Caco-2 (cell line): ENCODE measurements at regions not wholly inside any gene's neighbourhood (a gene's known extent, or its start where the extent isn't known, plus 50 kb on each side); places are given as distances from the start of the nearest gene placed in this dataset.

Source experiments
- BruUV-seq: library from RNA; stranded (reverse); fragments of 400-500 nt; replicated peaks from 2 replicates; lab custom pipeline; 2021; lab: Mats Ljungman, UMichigan
- CTCF ChIA-PET: fragments of 300-600 bp; sonication (Branson Sonifier 250); formaldehyde crosslinking; loops from one replicate; lab custom pipeline; 2022; ENCODE audit warnings: antibody characterized with exemption; lab: Charles Lee
- POLR2A ChIA-PET: fragments of 300-600 bp; sonication (Branson Sonifier 250); formaldehyde crosslinking; loops from one replicate; lab custom pipeline; 2022; ENCODE audit warnings: antibody characterized with exemption; lab: Charles Lee
- DNase-seq, 2 experiments: peaks; one replicate each; pipeline versions ENCODE4 v3.0.0 to v3.0.0-alpha.2; 2020 to 2022
- H3K27me3 ChIP-seq: replicated peaks from 2 replicates; pipeline ENCODE4 v1.6.0; 2011; ENCODE audit warnings: low read length; ENCODE audit not compliant: control insufficient read depth, insufficient read depth
- H3K36me3 ChIP-seq: 2 replicates; pipeline ENCODE4 v1.5.1; 2011; ENCODE audit warnings: low read length; ENCODE audit not compliant: control insufficient read depth, insufficient read depth
- H3K4me1 ChIP-seq: fragments of 250-450 bp; sonication (Bioruptor Pico); 2 replicates; pipeline ENCODE4 v1.5.1; 2020; ENCODE audit warnings: mild to moderate bottlenecking
- H3K4me3 ChIP-seq: 2 replicates; pipeline ENCODE4 v1.5.1; 2011; ENCODE audit warnings: low read depth, mild to moderate bottlenecking, control low read depth, low read length
- H3K9me3 ChIP-seq: fragments of 250-450 bp; sonication (Bioruptor Pico); 2 replicates; pipeline ENCODE4 v1.5.1; 2020; ENCODE audit warnings: mild to moderate bottlenecking, moderate library complexity
- H3K27ac Mint-ChIP-seq: one replicate; pipeline ENCODE4 v1.8.0; 2022; ENCODE audit warnings: mixed read lengths; ENCODE audit not compliant: unreplicated experiment
- H3K27me3 Mint-ChIP-seq: one replicate; pipeline ENCODE4 v1.8.0; 2022; ENCODE audit warnings: mixed read lengths; ENCODE audit not compliant: insufficient read depth, unreplicated experiment
- H3K36me3 Mint-ChIP-seq: one replicate; pipeline ENCODE4 v1.8.0; 2022; ENCODE audit warnings: mild to moderate bottlenecking, mixed read lengths; ENCODE audit not compliant: insufficient read depth, unreplicated experiment
- H3K4me1 Mint-ChIP-seq: one replicate; pipeline ENCODE4 v1.8.0; 2022; ENCODE audit warnings: low read depth, mixed read lengths; ENCODE audit not compliant: unreplicated experiment
- H3K4me3 Mint-ChIP-seq: one replicate; pipeline ENCODE4 v1.8.0; 2022; ENCODE audit warnings: mild to moderate bottlenecking, moderate library complexity, mixed read lengths; ENCODE audit not compliant: unreplicated experiment
- H3K9me3 Mint-ChIP-seq: one replicate; pipeline ENCODE4 v1.8.0; 2022; ENCODE audit warnings: mixed read lengths; ENCODE audit not compliant: unreplicated experiment
- intact Hi-C: fragments of 100-400 bp; cut with micrococcal nuclease; formaldehyde crosslinking; loops from one replicate; pipeline ENCODE4 v1.10.0; 2022; ENCODE audit not compliant: unreplicated experiment
- TF ChIP-seq, protein P1 (sequence below), 2 experiments: fragments of 200-600 bp in 1 of 2; IDR thresholded peaks; 1 replicate in 1 of 2; 2 replicates in 1 of 2; pipeline versions ENCODE4 v1.5.1 to v1.8.0; 2011 to 2022; ENCODE audit warnings: antibody characterized with exemption in 1 of 2, control low read depth in 1 of 2, inconsistent platforms in 1 of 2, low read depth in 1 of 2, low read length in 1 of 2, mild to moderate bottlenecking in 1 of 2, moderate library complexity in 1 of 2; ENCODE audit not compliant: insufficient read depth in 1 of 2, severe bottlenecking in 1 of 2, unreplicated experiment in 1 of 2

GRCh38 chr12:126492181-126492580, 1426.9 kb downstream of the AACS start:
- Histone ChIP-seq H3K4me1 (no peaks in the 10 kb centered on the region), H3K4me3 (no peak overlapping the region), H3K36me3 (no peaks in the 10 kb centered on the region), H3K9me3 (no peaks in the 10 kb centered on the region), H3K27me3 (no peaks in the 10 kb centered on the region)
- H3K27ac Mint-ChIP-seq = no peak overlapping the region
- no peak for DNase-seq
- no TSS peak for BruUV-seq
- H3K36me3 Mint-ChIP-seq = no peaks in the 10 kb centered on the region
- H3K4me3 Mint-ChIP-seq = no peak overlapping the region
- ChIA-PET POLR2A (no interaction called here), CTCF (no interaction called here)
- no peaks in the 10 kb centered on the region for H3K4me1 Mint-ChIP-seq
- intact Hi-C loops = no loop called here
- no peaks in the 10 kb centered on the region for H3K27me3 Mint-ChIP-seq
- TF ChIP-seq, protein P1, sequence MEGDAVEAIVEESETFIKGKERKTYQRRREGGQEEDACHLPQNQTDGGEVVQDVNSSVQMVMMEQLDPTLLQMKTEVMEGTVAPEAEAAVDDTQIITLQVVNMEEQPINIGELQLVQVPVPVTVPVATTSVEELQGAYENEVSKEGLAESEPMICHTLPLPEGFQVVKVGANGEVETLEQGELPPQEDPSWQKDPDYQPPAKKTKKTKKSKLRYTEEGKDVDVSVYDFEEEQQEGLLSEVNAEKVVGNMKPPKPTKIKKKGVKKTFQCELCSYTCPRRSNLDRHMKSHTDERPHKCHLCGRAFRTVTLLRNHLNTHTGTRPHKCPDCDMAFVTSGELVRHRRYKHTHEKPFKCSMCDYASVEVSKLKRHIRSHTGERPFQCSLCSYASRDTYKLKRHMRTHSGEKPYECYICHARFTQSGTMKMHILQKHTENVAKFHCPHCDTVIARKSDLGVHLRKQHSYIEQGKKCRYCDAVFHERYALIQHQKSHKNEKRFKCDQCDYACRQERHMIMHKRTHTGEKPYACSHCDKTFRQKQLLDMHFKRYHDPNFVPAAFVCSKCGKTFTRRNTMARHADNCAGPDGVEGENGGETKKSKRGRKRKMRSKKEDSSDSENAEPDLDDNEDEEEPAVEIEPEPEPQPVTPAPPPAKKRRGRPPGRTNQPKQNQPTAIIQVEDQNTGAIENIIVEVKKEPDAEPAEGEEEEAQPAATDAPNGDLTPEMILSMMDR (IDR thresholded peaks at IDR 0.05; ENCODE audit: insufficient read depth in 1 of 2, low read depth in 1 of 2, low read length in 1 of 2, severe bottlenecking in 1 of 2, unreplicated experiment in 1 of 2) = no peak
- H3K9me3 Mint-ChIP-seq = peaks cover 6% of the 10 kb centered on the region

DNA sequence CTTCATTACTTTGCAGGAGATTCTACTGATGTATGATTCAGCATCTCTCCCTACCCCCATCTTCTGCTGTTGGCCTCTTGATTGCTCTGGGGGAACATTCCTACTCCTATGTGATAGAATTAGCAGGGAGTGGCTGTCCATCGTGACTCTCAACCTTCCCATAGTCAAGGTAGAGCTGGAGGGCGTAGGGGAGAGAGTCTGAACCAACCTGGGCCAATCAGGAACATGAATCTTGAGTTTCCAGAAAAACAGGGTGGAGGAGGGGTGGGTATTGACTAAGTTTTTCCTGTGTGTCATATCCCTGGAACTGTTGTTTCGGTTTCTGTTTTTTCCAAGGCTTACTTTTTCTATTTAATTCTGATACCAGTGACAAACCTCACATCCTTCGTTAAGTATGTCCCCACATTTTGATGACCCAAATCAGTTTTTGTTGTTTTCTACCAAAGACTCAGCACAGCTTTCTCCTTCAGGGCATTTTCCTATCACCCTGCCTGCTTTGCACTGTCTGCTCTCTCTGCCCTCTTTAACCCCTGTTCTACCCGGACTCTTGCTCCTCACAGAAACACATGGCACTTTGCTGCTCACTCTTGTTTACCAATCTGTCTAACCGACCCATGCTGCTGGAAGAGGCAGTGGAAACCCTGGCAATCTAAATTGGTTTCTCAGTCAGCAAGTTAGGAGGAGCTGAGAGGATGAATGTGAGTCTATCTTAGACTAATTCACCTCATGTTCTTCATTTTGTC, 1428.3 kb downstream of the AACS start:
- H3K9me3 Mint-ChIP-seq = peaks cover 6% of the 10 kb centered on the region
- H3K4me1 Mint-ChIP-seq = no peaks in the 10 kb centered on the region
- H3K27me3 Mint-ChIP-seq = no peaks in the 10 kb centered on the region
- no peaks in the 10 kb centered on the region for H3K36me3 ChIP-seq
- no peak for DNase-seq
- no peaks in the 10 kb centered on the region for H3K4me1 ChIP-seq
- H3K9me3 ChIP-seq = no peaks in the 10 kb centered on the region
- H3K4me3 Mint-ChIP-seq = no peak overlapping the region
- BruUV-seq = no TSS peak
- H3K4me3 ChIP-seq = no peak overlapping the region
- ChIA-PET POLR2A (no interaction called here), CTCF (no interaction called here)
- intact Hi-C loops = no loop called here
- TF ChIP-seq, protein P1 (IDR thresholded peaks at IDR 0.05; ENCODE audit: insufficient read depth in 1 of 2, low read depth in 1 of 2, low read length in 1 of 2, severe bottlenecking in 1 of 2, unreplicated experiment in 1 of 2) = no peak
- H3K36me3 Mint-ChIP-seq = no peaks in the 10 kb centered on the region
- H3K27ac Mint-ChIP-seq = no peak overlapping the region
- no peaks in the 10 kb centered on the region for H3K27me3 ChIP-seq

- no peaks in the 10 kb centered on the region for H3K9me3 ChIP-seq
- no peak overlapping the region for H3K4me3 ChIP-seq
- BruUV-seq = no TSS peak
- Mint-ChIP-seq H3K27me3 (no peaks in the 10 kb centered on the region), H3K4me3 (no peak overlapping the region), H3K27ac (no peak overlapping the region), H3K36me3 (no peaks in the 10 kb centered on the region), H3K4me1 (no peaks in the 10 kb centered on the region), H3K9me3 (no peaks in the 10 kb centered on the region)
- H3K4me1 ChIP-seq = no peaks in the 10 kb centered on the region
- TF ChIP-seq, protein P1 (IDR thresholded peaks at IDR 0.05; ENCODE audit: insufficient read depth in 1 of 2, low read depth in 1 of 2, low read length in 1 of 2, severe bottlenecking in 1 of 2, unreplicated experiment in 1 of 2) = no peak
- intact Hi-C loops = no loop called here
- POLR2A ChIA-PET = no interaction called here
- no peaks in the 10 kb centered on the region for H3K27me3 ChIP-seq
- no peak for DNase-seq
- no peaks in the 10 kb centered on the region for H3K36me3 ChIP-seq
- CTCF ChIA-PET = no interaction called here
Measured at GRCh38 chr12:126496201-126496600, 1431.0 kb downstream of the AACS start.
